ENCODE measurements at regions not wholly inside any gene's neighbourhood (a gene's known extent, or its start where the extent isn't known, plus 50 kb on each side); places are given as distances from the start of the nearest gene placed in this dataset.

DNA sequence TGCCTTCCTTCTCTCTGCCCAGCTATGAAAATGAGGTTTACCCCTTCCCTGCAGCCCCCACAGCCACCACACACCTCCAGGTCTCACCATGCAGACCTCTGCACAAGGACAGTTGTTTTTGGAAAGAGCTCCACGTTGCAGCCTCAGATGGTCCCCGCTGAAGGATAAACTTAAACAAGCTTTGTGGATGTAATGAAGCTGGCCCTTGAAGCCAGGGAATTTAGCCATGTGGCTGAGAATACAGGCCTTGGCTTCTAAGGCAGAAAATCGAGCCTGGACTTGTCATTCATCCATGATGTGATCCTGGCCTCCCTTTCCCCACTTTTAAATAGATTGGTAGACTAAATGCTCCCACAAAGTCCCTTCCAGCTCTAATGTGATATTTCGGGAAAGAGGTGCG, 79.4 kb downstream of the TBX3 start:
- no peak for TF ChIP-seq ARNTL (CRISPR knock-in tag; IDR thresholded peaks at IDR 0.05; ENCODE audit: borderline replicate concordance, low read depth)
- TF ChIP-seq GLIS3 (CRISPR knock-in tag; IDR thresholded peaks at IDR 0.05), result no peak
- no peak for TF ChIP-seq CSRNP3 (CRISPR knock-in tag; IDR thresholded peaks at IDR 0.05)
- no peak for TF ChIP-seq RARB (CRISPR knock-in tag; IDR thresholded peaks at IDR 0.05)
- TF ChIP-seq CREB5 (CRISPR knock-in tag; IDR thresholded peaks at IDR 0.05; ENCODE audit: low read depth), result no peak

Measured in SK-N-SH treated with all-trans-retinoic acid at 6 μM for 48 hours (cell line).